ENCODE measurements at regions not wholly inside any gene's neighbourhood (a gene's known extent, or its start where the extent isn't known, plus 50 kb on each side); places are given as distances from the start of the nearest gene placed in this dataset.
"Not testable (repeated sequence)": the region's sequence is repeated elsewhere in the genome, so short reads cannot be mapped to it uniquely, and the experiment has no call there.

DNA sequence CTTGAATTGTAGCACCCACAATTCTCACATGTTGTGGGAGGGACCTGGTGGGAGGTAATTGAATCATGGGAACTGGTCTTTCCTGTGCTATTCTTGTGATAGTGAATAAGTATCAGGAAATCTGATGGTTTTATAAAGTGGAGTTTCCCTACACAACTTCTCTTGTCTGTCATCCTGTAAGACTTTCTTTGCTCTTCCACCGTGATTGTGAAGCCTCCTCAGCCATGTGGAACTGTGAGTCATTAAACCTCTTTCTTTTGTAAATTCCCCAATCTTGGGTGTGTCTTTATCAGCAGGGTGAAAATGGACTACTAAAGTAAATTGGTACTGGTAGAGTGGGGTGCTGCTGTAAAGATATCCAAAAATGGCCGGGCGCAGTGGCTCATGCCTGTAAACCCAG, 215.6 kb downstream of the LIG4 start:
- DNase-seq = no peak

DNA sequence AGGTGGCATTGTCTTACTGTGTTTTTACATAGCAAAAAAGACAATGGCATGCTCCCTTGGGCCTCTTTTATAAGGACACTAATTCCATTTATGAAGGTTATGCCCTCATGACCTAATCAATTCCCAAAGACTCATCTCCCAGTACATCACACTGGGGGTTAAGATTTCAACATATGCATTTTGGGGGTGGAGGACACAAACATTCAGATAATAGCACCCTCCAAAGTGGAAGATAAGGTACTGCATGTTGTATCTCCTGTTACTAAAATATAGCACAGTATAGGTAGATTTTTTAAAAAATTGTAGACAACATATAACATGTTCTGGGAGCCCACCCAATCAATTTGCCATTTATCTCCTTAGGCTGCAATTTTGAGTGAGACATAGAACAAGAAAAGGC, 221.2 kb downstream of the LIG4 start:
- no peak for DNase-seq

DNA sequence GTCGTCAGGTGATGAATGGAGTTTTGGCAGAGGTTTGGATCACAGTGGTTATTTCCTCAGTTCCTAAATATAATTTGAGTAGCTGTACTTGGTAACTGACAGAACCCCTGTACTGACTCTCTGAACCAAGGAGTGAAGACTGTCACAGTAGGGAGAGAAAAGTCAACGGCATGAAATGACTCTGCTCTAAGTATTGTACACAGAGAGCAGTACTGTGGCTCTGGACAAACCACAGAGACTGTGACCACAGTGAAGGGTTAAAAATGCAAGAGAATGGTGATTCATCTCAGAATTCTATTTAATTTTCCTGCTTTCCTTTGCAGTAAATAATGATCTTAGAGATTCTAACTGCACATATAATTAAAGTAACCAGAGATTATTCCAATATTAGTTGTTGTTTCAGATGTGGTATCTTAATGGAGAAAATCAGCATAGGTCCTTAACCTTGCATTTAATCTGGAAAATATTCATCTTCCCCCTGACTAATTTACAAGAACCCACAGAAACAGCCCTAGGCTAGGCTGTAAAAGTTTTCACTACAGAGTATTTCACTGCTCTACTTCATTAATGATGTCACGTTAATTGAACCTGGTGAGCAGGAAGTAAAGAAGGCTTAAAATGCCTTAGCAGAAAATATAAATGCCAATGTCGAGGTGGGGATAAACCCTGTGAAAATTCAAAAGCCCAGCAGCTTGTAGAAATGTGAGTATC, 221.9 kb downstream of the LIG4 start:
- no peak for DNase-seq

DNA sequence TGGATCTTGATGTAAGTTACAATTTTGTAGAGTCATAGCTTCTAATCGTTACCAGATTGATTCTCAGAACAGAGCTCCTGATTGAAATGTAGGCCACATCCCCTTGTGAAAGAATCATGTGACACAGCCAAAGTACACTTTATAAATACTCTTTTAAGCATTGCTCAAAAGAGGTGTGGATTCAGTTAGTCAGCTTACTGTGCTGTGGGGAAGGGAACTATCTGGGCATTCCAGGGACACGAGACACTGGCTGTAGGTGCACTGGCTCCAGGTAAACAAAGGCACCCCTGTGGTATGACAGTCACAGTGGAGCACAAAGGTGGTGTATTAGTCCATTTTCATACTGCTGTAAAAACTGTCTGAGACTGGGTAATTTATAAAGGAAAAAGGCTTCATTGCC, 222.8 kb downstream of the LIG4 start:
- no peak for DNase-seq

DNA sequence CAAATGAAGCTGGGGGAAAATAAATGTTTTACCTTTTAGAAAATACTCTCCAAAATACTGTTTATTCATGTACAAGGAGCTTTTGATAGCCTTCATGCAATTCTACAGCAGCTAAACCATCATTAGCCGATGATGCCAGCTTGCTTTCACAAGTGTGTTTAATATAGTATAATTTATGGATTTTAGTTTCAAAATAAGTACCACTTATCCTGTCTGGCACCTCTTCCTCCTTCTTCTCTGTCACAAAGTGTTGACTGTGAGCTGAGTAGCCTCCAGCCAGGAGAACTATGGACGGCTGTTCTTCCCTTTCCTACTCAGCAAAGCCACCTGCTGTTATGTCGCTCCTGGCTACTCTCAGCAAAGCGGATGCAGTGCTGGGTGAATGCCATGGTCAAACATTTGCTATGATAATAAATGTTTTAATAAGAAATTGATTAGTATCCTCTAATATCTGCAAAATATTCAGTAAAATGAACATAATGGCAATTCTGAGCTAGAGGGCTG, 238.2 kb downstream of the LIG4 start:
- no peak for DNase-seq

DNA sequence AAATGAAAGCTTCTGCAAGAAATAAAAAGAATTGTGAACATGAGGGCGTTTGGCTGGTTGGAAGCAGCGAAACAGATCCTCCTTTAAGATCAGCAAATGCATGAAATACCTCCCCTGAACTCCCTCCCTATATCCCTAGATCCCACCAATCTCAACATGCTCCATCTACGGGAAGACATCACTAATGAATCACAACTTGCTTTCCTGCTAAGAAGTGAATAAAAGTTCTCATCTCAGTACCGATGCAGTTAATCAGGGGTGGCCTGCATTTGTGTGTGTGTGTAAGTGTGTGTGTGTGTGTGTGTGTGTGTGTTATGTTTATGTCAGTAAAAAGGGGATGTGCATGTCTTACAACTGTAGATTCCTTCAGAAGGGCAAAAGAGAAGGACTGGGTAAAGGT, 238.7 kb downstream of the LIG4 start:
- no peak for DNase-seq

DNA sequence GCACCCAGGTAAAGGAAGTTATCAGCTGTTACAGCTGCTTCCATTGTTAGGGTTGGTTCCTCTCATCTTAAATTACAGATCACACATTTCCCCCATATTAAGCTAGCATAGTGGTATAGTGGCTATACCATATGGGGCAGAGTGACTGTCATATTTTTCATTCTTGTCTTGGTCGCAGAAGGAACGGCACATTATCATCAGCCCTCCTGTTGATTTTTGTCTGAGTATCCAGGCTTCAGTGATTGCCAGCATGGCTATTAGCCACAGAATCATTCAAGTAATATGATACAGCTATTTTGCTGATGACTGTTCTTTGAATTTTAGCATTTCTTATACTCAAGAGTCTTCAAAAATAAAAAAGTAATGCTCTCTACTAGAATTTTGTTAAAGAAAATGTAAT, 240.9 kb downstream of the LIG4 start:
- DNase-seq = no peak

DNA sequence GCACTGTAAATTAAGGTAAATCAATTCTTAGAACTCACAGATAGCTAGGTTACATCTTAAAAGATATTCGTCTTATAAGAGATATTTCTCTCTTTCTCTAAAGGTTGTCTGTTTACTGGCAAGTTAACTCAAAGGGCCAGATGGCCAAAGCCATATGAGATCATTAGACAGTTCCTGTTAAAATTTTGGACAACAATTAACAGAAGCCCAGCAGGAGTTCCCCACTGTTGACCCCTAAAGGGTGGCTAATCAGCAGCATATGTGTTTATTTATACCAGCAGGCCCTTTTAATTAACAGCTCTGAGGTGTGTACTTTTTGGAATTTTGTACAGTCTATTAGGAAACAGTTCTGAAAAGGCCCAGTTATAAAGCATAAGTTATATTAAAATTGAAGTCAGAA, 245.8 kb downstream of the LIG4 start:
- no peak for DNase-seq

DNA sequence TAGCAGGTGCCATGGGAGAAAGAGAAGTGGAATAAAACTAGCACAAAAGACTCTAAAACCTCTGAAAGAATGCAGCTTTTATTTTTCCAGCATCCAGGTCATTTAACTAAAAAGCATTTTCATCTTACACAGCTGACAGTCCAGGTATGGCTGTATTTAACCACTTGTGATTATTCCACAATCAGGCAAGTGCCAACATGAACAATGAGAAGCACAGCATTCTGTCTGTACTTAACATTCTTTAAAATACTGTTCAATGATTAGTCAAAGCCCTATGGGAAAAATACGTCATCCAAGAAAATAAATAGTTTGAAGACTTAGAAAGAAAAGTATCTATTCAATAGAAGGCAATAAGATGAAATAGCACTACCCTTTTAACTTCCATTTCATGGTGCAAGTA, 246.9 kb downstream of the LIG4 start:
- no peak for DNase-seq

DNA sequence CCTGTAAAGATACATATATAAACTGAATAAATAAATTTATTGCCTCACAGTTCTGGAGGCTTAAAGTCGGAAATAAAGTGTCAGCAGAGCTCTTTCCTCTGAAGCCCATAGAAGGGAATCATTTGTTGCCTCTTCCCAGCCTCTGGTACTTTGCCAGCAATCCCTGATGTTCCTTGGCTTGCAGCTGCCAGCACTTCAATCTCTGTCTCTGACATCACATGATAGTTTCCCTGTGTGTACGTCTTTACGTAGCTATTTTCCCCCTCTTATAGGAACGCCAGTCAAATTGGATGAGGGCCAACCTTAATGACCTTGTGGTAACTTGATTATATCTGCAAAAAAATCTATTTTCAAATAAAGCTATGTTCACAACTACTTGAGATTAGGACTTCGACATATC, 250.9 kb downstream of the LIG4 start:
- no peak for DNase-seq

DNA sequence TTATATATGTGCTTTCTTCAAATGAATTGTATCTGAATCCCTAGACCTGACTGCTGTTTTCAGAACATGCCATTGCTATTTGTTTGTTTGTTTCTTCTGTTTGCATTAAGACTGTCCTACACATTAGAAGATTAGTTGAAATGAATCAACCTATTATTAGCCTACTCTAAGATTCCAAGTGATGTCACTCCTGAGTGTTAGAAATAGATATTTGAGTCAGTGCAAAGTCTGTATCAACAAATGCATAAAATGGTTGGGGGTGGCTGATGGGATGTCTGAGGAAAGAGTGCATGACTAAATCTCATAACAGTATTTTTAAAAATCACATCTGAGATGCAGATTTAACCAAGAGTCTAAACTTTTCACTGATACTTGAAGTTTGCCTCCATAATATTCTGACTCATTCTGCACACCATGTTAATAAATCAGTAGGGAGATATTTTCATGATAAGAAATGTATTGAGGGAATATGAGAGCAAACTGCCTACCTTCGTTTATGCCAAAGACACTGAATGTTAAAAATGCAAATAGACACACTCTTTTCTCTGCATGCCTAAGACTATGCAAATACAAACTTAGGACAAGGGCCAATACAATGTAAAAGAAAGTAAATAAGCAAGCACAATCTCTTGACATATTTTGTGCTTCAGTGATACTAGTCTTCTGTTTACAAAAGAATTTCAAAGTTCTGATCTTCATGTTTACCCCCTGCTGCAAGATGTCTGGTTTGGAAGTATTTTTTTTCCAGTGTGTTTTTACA, 253.3 kb downstream of the LIG4 start:
- no peak for DNase-seq

DNA sequence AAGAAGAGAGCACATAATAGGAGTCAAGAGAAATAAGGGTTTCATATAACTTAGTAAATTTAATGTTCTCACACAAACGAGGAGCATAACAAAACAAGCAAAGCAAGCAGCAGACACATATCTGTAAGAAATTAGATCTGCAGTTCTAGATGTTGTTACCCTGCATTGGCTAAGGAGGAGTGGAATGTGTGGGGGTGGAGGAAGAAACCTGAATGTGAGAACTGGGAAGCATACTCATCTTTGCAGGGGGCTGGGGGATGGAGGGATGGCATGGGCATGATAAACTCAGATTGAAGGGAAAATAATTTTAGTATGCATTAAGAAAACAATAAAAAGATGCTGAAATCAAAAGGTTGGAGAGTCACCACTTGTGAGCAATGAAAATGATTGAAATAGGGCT, 255.0 kb downstream of the LIG4 start:
- DNase-seq = no peak

DNA sequence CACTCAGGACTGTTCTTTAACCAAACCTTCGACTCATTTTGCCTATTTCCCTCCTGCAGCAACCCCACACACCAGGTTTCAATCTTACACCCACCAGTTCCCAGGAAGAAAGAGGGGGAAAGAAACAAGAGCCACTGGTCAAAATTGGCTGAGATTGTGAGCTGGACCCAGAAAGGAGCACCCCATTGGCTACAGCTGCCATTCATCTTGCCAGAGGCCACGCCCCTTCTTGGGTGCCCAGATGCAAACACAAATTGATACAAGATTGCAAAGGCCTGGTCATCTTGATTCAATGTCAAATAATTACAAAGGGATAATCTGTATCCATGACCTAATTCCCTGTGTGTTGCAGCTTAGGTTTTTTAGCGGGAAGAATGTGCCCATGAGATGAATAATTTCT, 258.4 kb downstream of the LIG4 start:
- DNase-seq = no peak

DNA sequence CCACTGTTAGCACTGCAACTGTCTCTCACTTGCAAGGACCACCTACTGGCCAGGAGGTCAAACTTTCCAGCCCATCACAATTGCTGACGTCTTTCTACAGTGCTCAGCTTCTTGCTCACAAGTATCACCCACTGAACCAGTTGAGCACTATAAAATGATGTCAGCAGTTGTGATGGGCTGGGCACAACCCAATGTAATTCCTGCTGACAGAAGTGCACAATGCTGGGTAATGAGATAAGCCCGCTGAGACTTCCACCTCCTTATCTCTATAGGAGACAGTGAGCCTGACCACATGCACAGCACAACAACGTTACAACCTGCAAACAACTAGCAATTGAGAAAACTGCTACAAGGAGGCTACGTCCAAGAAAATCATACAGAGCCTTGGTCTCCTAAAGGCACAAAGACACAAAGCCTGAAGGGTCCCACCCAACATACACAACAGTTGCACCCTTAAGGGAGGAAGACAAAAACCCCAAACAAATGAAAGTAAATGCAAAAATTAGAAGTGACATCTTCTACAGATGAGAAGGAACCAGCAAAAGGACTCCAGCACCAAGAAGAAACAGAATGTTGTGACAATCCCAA, 273.2 kb downstream of the LIG4 start:
- DNase-seq = no peak

DNA sequence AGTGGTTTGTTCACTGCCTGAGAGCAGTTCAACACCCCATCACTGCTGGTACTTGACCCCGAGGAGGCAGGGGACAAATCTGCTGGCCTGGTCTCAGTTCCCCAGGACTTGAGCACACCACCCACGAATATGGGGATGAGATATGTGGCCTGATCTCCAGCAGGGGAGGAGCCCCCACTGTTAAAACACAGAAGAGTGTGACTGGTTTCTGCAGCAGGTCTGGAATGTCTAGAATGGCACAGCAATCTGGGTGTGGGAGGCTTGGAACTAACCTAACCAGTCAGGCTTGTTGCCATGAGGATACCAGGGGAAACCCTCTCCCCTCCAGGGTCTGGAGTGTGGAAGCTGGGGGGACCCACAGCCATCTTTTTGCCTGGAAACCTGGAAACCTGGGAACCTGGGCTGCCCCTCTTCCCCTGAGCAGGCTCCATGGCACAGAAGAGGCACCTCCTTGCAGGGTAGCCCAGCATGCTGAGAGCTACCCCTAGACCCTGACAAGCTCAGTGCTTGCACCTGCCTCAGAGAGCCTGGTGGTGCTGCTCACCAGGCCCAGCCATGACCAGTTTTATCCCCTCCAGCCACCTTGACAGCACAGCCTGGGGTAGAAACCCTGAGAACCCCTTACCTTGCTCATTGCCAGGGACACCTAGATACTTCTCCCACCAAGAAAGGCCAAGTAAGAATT, 273.8 kb downstream of the LIG4 start:
- no peak for DNase-seq

DNA sequence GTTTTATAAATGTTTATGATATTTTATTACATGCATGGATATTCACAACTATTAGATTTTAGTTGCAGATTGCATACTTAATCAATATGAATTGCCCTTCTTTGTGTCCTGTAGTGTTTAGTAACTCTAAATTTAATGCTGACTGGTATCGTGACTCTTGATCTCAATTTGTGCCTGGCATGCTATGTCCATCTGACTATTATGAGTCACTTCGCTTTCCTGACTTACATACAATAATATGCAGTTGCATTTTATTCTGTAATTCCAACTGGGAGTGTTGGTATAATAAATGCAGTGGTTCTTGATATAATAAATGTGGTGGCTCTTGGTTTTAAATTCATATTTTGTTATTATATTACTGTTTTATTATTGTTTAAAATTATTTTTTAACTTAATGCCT, 277.5 kb downstream of the LIG4 start:
- no peak for DNase-seq

DNA sequence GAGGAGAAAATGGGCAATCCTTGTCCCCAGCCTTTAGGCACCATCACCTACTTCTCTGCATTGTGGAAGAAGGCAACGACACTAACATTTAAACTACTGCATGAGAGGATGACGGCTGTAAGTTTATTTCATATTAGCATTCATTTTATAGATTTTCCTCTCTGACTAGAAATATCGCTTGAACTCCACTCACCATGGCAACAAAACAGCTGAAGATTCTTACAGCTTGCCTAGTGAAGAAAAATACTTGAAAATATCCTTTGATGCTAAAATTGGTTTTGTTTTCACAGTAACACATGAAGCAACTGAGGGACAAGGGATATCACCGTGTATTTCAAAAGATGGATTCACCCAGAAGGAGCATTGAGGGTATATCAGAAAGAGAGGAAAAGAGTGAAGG, 284.3 kb downstream of the LIG4 start:
- DNase-seq = no peak

DNA sequence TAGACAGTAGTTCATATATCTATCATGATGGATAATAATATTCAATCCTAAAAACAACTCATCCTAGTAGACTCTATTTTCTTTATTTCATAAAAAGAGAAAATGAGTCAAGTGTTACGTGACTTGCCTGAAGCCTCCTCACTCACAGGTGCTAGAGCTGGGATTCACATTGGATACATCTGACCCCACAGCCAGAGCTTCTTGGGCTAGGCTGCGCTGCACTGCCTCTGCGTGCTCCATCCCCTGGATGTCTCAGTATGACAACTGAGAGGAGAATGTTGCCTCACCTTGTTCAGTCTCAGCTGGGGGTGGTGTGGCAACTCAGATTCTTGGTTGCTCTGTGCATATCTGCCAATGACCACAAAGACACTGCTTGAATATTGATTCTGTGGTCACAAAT, 286.6 kb downstream of the LIG4 start:
- DNase-seq = no peak

DNA sequence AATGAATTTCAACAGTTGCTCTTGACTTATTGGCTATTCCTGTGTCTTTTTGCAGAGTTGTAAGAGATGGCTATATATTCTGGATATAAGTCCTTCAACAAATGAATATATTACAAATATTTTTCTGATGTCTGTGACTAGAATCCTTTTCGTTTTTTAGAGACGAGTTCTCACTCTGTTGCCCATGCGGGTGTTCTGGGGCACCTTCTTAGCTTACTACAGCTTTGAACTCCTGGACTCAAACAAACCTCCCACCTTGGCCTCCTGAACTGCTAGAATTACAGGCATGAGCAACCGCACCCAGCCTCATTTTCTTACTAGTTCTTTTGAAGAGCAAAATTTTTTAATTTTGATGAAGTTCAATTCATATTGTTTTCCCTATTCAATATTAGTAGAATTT, 287.8 kb downstream of the LIG4 start:
- DNase-seq = no peak

DNA sequence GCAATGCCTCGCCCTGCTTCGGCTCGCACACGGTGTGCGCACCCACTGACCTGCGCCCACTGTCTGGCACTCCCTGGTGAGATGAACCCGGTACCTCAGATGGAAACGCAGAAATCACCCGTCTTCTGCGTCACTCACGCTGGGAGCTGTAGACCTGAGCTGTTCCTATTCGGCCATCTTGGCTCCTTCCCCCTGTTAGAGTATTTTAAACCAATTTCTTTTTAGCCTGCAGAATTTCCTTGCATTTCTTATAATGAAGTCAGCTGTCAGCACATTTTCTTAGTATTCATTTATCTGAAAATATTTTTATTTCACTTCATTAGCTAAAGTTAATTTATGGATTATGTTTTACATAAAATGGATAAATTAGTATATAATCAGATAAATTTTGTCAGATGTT, 288.8 kb downstream of the LIG4 start:
- not testable (repeated sequence) for DNase-seq

DNA sequence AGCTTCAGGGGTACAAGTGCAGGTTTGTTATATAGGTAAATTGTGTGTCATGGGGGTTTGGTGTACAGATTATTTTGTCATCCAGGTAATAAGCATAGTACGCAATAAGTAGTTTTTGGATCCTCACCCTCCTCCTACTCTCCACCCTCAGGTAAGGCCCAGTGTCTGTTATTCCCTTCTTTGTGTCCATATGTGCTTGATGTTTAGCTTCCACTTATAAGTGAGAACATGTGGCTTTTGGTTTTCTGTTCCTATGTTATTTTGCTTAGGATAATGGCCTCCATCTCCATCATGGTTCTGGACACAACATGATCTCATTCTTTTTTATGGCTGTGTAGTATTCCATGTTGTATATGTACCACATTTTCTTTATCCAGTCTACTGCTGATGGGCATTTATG, 298.4 kb downstream of the LIG4 start:
- not testable (repeated sequence) for DNase-seq

DNA sequence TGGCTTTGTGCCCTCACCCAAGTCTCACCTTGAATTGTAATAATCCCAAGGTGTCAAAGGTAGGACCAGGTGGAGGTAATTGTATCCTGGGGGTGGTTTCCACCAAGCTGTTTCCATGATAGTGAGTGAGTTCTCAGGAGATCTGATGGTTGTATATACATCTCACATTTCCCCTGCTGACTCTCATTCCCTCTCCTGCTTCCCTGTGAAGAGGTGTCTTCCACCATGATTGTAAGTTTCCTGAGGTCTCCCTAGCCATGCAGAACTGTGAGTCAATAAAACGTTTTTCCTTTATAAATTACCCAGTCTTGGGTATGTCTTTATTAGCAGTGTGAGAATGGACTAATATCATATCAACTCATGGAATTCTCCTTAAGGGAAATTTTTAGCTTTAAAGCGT, 302.6 kb downstream of the LIG4 start:
- no peak for DNase-seq

DNA sequence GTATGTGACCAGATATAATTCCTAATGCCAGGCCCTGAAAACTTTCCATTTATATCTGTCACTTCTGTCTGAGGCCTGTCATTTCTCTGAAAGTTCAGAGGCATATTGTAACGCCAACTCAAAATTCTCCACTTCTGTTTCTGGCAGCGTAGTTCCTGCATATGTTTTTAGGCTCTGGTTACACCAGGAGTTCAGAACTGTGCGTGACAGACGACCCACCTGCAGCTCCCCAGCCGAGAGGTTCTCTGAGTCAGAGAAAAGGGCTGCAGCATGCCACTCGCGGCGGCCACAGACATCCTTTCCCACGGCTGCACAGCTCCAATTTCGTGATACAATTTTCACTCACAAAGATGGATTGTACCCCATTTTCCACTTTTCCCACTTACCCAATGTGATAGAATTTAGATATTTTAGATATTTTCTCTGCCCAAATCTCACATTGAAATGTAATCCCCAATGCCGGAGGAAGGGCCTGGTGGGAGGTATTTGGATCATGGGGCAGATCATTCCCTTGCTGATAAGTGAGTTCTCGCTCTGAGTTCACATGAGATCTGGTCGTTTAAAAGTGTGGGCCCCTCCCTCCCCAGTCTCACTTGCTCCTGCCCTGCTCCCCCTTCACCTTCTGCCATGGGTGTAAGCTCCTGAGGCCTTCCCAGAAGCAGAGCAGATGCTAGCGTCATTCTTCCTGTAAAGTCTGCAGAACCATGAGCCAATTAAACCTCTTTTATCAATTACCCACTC, 308.1 kb downstream of the LIG4 start:
- DNase-seq = no peak
